ENCODE measurements at regions not wholly inside any gene's neighbourhood (a gene's known extent, or its start where the extent isn't known, plus 50 kb on each side); places are given as distances from the start of the nearest gene placed in this dataset.

- no peak for DNase-seq
- peaks cover 21% of the 10 kb centered on the region for H3K4me1 ChIP-seq
- no peak for TF ChIP-seq CTCF (IDR thresholded peaks at IDR 0.05; ENCODE audit: borderline replicate concordance)
- no peak overlapping the region for H3K4me3 ChIP-seq
- no peaks in the 10 kb centered on the region for H3K27me3 ChIP-seq (ENCODE audit: low read depth)
- intact Hi-C loops (cut with micrococcal nuclease) = no loop called here
- no peak overlapping the region for H3K27ac ChIP-seq (replicated peaks)
- H3K9me3 ChIP-seq (replicated peaks) = no peaks in the 10 kb centered on the region
- no peaks in the 10 kb centered on the region for H3K36me3 ChIP-seq
Observed at GRCh38 chr3:156609546-156609945, 54.6 kb upstream of the SSR3 start.

GRCh38 chr3:156608601-156609514 is 53.9 kb upstream of the SSR3 start:
- Histone ChIP-seq H3K27me3 (ENCODE audit: low read depth) (no peaks in the 10 kb centered on the region), H3K4me1 (peaks cover 23% of the 10 kb centered on the region), H3K27ac (replicated peaks) (no peak overlapping the region), H3K4me3 (no peak overlapping the region), H3K36me3 (no peaks in the 10 kb centered on the region), H3K9me3 (replicated peaks) (no peaks in the 10 kb centered on the region)
- TF ChIP-seq CTCF (IDR thresholded peaks at IDR 0.05; ENCODE audit: borderline replicate concordance) = no peak
- DNase-seq = no peak
- intact Hi-C loops (cut with micrococcal nuclease) = no loop called here

GRCh38 chr3:156606729-156607128 is 51.8 kb upstream of the SSR3 start:
- no peak for DNase-seq
- Histone ChIP-seq H3K36me3 (no peaks in the 10 kb centered on the region), H3K4me1 (peaks cover 29% of the 10 kb centered on the region), H3K9me3 (replicated peaks) (no peaks in the 10 kb centered on the region), H3K4me3 (peak overlapping the region; percentile 65), H3K27me3 (ENCODE audit: low read depth) (no peaks in the 10 kb centered on the region), H3K27ac (replicated peaks) (peak overlapping the region; percentile 83)
- intact Hi-C loops (cut with micrococcal nuclease) = no loop called here
- no peak for TF ChIP-seq CTCF (IDR thresholded peaks at IDR 0.05; ENCODE audit: borderline replicate concordance)

- H3K36me3 ChIP-seq = no peaks in the 10 kb centered on the region
- H3K27me3 ChIP-seq (ENCODE audit: low read depth) = no peaks in the 10 kb centered on the region
- no peaks in the 10 kb centered on the region for H3K9me3 ChIP-seq (replicated peaks)
- peak overlapping the region; percentile 65 for H3K4me3 ChIP-seq
- DNase-seq = peak; percentile 44
- intact Hi-C loops (cut with micrococcal nuclease) = no loop called here
- H3K4me1 ChIP-seq = peaks cover 29% of the 10 kb centered on the region
- H3K27ac ChIP-seq (replicated peaks) = peak overlapping the region; percentile 83
- TF ChIP-seq CTCF (IDR thresholded peaks at IDR 0.05; ENCODE audit: borderline replicate concordance) = no peak
Observed at GRCh38 chr3:156605686-156606605, 51.0 kb upstream of the SSR3 start.

- TF ChIP-seq CTCF (IDR thresholded peaks at IDR 0.05; ENCODE audit: borderline replicate concordance) = no peak
- H3K9me3 ChIP-seq (replicated peaks) = no peaks in the 10 kb centered on the region
- no peaks in the 10 kb centered on the region for H3K27me3 ChIP-seq (ENCODE audit: low read depth)
- intact Hi-C loops (cut with micrococcal nuclease) = no loop called here
- no peak overlapping the region for H3K4me3 ChIP-seq
- peak overlapping the region; percentile 83 for H3K27ac ChIP-seq (replicated peaks)
- H3K36me3 ChIP-seq = no peaks in the 10 kb centered on the region
- DNase-seq = no peak
- peaks cover 29% of the 10 kb centered on the region for H3K4me1 ChIP-seq
Observed at GRCh38 chr3:156604642-156605144, 49.8 kb upstream of the SSR3 start.
